Esophagus squamous epithelium (tissue), 4 donors: ENCODE measurements at regions not wholly inside any gene's neighbourhood (a gene's known extent, or its start where the extent isn't known, plus 50 kb on each side); places are given as distances from the start of the nearest gene placed in this dataset.

Experiments
- CTCF ChIP-seq, 6 experiments: fragments of 450-650 bp in 4 of 6; fragments of 200-600 bp in 2 of 6; sonication (generic) in 2 of 6; IDR thresholded peaks; one replicate each; pipeline ENCODE4 v1.5.1; 2016 to 2019; ENCODE audit warnings: antibody characterized with exemption in 6 of 6, mild to moderate bottlenecking in 4 of 6, moderate library complexity in 4 of 6
- POLR2A ChIP-seq, 4 donors: fragments of 450-650 bp; IDR thresholded peaks; one replicate each; pipeline ENCODE4 v1.6.1; 2017; ENCODE audit warnings: antibody characterized with exemption in 4 of 4, mild to moderate bottlenecking in 4 of 4, moderate library complexity in 3 of 4

DNA sequence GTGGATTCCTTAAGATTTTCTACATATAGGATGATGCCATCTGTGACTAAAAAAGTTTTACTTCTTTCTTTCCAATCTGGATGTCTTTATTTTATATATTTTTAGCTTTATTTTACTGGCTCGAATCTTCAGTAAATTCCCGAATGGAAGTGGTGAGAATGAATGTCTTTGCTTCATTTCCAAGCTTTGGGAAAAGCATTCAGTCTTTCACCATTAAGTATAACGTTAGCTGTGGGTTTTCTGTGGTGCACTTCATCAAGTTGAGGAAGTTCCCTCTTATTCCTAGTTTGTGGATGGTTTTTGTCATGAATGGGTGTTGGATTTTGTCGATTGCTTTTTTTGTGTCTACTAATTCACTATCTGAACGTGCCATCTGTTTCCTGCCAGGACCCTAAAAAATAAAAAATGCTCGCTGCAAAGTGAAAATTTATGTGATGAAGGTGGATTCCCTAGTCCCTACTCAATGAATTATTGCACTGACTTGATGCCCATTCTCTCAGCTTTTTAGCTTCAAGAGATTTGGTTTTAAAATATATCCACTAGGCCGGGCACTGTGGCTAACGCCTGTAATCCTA is 90.2 kb upstream of the CARD11 start:
- TF ChIP-seq CTCF (IDR thresholded peaks at IDR 0.05): no peak
- no peak for TF ChIP-seq POLR2A (IDR thresholded peaks at IDR 0.05)
